Activated CD4-positive, alpha-beta T cell treated with anti-CD3 and anti-CD28 coated beads, Interleukin-10, Interleukin-2, amounts not matched to agents 100 ng/mL and 50 ng/mL, durations not matched to agents 16 hours and 8 hours (primary cell): ENCODE measurements at regions not wholly inside any gene's neighbourhood (a gene's known extent, or its start where the extent isn't known, plus 50 kb on each side); places are given as distances from the start of the nearest gene placed in this dataset.
"Not testable (repeated sequence)": the region's sequence is repeated elsewhere in the genome, so short reads cannot be mapped to it uniquely, and the experiment has no call there.

Source experiments
- DNase-seq: peaks from one replicate; pipeline ENCODE4 v3.0.0-alpha.2; 2020

DNA sequence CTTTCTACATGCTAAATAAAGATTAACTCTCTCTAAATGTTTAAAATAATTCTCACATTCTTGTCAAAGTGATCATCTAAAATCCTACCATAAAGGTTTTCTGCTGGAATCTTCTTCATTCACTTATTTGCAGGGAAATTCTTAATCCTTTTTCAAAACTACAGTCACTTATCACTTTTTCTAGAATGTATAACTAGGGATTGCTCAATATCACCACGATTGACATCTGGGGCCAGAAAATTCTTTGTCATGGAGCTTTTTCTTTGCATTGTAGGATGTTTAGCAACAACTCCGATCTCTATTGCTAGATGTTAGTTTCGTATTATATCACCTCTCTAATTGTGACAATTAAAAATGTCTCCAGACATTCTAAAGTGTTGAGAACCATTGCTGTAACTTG is 344.9 kb upstream of the PIK3R1 start:
- DNase-seq = no peak

DNA sequence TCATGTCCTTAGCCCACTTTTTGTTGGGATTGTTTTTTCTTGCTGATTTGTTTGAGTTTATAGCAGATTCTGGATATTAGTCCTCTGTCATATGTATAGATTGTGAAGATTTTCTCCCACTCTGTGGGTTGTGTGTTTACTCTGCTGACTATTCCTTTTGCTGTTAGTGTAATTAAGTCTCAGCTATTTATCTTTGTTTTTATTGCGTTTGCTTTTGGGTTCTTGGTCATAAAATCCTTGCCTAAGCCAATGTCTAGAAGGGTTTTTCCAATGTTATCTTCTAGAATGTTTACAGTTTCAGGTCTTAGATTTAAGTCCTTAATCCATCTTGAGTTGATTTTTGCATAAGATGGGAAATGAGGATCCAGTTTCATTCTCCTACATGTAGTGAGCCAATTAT is 351.2 kb upstream of the PIK3R1 start:
- not testable (repeated sequence) for DNase-seq

DNA sequence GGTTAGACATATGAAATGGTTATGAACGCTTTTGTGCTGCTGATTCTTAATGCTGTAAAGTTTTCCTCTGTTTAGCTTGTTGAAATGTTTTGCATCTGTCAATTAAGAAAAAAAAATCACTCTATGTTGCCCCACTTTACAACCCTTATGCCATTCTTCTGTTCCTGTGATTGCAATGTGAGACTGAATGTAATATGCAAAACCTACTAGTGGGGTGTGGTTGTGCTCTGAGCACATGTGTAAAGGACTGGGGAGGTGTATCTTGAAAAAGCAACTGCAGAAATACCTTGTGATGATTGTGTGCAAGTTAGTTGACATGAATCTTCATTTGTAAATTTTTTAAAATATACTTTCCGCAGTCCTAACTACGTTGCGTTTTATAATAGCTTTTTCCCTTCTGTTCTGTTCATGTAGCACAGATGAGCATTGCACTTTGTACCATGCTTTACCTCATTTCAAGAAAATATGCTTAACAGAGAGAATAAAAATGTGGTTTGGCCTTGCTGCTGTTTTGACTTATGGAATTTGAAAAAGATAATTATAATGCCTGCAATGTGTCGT is 357.0 kb upstream of the PIK3R1 start:
- DNase-seq = no peak

DNA sequence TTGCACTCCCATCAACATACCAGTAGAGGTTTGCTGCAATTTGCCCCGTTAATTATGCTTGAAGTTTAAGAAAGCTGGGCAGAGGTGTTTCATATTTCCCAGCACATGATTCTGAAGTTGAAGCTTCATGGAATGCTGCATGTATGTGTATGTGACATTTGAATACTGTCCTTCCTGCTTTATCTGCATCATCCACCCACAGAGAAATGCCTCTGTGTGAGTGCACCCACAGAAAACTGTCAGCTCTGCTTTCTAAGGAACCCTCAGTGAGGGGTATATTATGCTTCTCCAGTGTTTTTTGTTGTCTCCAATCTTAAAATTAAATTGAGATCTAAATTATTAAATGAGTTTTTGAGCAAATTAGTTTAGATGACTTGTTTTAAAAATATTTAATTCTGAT is 358.1 kb upstream of the PIK3R1 start:
- DNase-seq = no peak

GRCh38 chr5:67855523-67855922 is 360.0 kb upstream of the PIK3R1 start:
- no peak for DNase-seq

DNA sequence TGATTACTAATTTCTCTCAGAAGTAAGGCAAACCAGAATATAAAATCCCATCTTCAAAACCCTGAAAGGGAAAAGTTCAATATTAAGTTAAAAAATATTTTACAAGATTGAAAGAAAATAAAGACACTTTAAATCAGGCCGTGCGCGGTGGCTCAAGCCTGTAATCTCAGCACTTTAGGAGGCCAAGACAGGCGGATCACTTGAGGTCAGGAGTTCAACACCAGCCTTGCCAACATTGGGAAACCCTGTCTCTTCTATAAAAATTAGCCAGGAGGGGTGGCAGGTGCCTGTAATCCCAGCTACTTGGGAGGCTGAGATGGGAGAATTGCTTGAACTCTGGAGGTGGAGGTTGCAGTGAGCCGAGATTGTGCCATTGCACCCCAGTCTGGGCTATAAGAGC is 364.6 kb upstream of the PIK3R1 start:
- DNase-seq = not testable (repeated sequence)

- DNase-seq = no peak
These were observed 370.6 kb upstream of the PIK3R1 start for GRCh38 chr5:67844924-67845323.

- DNase-seq = no peak
These were observed 372.8 kb upstream of the PIK3R1 start for GRCh38 chr5:67842806-67843205.

DNA sequence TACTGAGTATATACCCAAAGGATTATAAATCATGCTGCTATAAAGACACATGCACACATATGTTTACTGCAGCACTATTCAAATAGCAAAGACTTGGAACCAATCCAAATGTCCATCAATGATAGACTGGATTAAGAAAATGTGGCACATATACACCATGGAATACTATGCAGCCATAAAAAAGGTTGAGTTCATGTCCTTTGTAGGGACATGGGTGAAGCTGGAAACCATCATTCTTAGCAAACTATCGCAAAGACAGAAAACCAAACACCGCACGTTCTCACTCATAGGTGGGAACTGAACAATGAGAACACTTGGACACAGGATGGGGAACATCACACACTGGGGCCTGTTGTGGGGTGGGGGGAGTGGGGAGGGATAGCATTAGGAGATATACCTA is 378.3 kb upstream of the PIK3R1 start:
- DNase-seq = not testable (repeated sequence)

DNA sequence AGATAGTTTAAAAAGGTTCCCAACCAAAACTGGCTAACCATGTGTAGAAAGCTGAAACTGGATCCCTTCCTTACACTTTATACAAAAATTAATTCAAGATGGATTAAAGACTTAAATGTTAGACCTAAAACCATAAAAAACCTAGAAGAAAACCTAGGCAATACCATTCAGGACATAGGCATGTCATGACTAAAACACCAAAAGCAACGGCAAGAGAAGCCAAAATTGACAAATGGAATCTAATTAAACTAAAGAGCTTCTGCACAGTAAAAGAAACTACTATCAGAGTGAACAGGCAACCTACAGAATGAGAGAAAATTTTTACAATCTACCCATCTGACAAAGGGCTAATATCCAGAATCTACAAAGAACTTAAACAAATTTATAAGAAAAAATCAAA is 379.1 kb upstream of the PIK3R1 start:
- DNase-seq = not testable (repeated sequence)

DNA sequence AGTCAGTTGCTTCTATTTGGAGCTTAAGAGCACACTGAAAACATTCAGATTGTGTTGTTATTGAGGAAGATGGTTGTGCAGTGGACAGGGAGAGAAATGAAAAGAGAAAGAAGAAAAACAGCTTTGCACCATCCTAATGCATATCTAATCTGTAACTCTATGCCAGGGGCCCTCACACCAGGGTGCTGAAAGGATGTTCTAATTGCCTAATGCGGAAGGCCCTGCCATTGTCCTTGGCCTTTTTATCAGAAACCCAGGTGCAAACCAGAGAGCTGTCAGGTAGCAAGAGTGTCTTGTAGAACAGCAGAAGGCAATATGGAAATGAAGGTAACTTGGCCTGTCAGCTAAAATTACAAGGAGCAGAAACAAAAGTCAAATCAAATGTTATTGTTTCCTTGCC is 384.5 kb upstream of the PIK3R1 start:
- DNase-seq = no peak

DNA sequence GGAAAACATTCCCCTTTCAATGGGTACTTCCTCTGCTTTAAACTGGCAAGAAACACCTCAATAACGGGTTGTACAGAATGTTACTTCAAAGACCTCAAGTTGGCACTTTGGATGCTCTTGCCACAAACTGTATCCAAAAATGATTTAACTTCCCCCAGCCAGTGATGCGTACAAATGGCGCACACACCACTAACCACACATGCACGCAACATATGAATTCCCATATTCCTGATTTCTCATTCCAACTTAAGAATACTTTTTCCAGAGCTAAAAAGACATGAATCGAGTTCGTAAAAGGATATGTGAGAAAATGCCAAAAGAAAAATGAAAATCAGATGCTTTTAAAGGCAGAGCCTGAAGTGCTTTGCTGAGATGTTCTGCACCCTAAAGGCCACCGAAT is 388.0 kb upstream of the PIK3R1 start:
- no peak for DNase-seq

- DNase-seq = no peak
These were observed 390.7 kb upstream of the PIK3R1 start for GRCh38 chr5:67824852-67825251.

DNA sequence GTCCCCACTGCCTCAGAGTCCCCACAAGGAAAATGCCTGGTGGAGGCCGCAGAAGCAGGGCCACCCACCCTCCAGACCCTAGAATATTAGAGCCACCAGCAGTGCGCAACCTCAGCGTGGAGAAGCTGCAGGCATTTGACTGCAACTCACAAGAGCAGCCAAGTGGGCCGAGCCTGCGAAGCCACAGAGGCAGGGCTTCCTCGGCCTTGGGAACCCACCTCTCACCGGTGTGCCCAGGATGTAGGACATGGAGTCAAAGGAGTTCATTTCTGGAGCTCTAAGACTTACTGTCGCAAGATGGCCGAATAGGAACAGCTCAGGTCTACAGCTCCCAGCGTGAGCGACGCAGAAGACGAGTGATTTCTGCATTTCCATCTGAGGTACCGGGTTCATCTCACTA is 397.9 kb upstream of the PIK3R1 start:
- DNase-seq = no peak

GRCh38 chr5:67816456-67816855 is 399.1 kb upstream of the PIK3R1 start:
- no peak for DNase-seq

GRCh38 chr5:67815455-67816391 is 399.8 kb upstream of the PIK3R1 start:
- DNase-seq = no peak

DNA sequence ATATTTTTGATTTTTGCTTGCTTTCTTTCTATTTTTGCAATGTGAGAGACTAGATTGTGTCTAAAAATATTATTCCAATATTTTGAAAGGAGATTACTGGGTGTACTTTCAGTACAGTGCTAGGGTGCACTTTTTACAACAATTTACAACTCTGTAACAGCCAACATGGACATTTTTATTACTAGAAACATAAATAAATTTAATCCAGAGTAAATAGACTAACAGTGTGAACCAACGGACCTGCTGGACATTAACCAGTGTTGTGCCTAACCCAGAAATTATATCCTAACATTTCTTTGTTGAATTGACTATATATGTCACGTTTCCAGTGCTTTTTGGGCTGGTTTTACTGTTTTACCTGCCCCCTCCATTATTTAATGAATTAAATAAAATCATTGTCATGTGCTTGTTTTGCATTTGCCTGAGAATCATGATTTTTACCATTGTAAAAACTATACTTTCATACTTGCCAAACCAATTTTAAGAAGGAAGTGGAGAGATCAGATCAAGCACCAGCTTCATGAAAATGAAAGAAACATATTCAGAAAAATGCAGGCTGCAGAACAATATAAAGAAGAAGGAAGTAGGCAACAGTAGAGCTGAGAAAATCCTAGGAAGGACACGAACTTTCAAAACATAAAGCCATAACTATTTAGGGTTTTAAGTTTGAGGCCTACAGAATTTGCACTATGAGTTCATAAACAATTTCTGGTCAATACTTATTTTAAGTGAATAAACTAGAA is 400.8 kb upstream of the PIK3R1 start:
- DNase-seq = no peak

GRCh38 chr5:67813877-67814539 is 401.5 kb upstream of the PIK3R1 start:
- no peak for DNase-seq

GRCh38 chr5:67809589-67809988 is 406.0 kb upstream of the PIK3R1 start:
- DNase-seq = no peak

- no peak for DNase-seq
These were observed 407.2 kb upstream of the PIK3R1 start for GRCh38 chr5:67808340-67808739.

- no peak for DNase-seq
These were observed 408.1 kb upstream of the PIK3R1 start for GRCh38 chr5:67807439-67807888.

- no peak for DNase-seq
These were observed 408.7 kb upstream of the PIK3R1 start for GRCh38 chr5:67806654-67807438.
